GM10248 (cell line): ENCODE measurements at regions not wholly inside any gene's neighbourhood (a gene's known extent, or its start where the extent isn't known, plus 50 kb on each side); places are given as distances from the start of the nearest gene placed in this dataset.

Source experiments
- CTCF ChIA-PET: fragments of 300-600 bp; sonication (Branson Sonifier 250); formaldehyde crosslinking; extraction: SDS; loops from one replicate; lab custom pipeline; 2021; ENCODE audit warnings: antibody characterized with exemption; lab: Yijun Ruan, JAX
- POLR2A ChIA-PET: fragments of 350-650 bp; sonication (Branson Sonifier 250); formaldehyde crosslinking; extraction: SDS; loops from one replicate; lab custom pipeline; 2020; ENCODE audit warnings: antibody characterized with exemption; lab: Yijun Ruan, JAX
- DNase-seq: peaks from one replicate; pipeline ENCODE4 v3.0.0; 2012; ENCODE audit errors: extremely low spot score
- CTCF ChIP-seq: IDR thresholded peaks from 2 replicates; pipeline ENCODE4 v1.5.1; 2012; ENCODE audit warnings: mild to moderate bottlenecking, low read depth; ENCODE audit errors: extremely low read depth, missing control alignments, control extremely low read depth

- TF ChIP-seq CTCF: no peak
- DNase-seq: no peak
- POLR2A ChIA-PET: no interaction called here
- CTCF ChIA-PET: no interaction called here
These were observed 68.6 kb downstream of the TMEM30B start for GRCh38 chr14:61212546-61212945.

GRCh38 chr14:61211476-61212255 is 69.5 kb downstream of the TMEM30B start:
- ChIA-PET POLR2A (no interaction called here), CTCF (no interaction called here)
- TF ChIP-seq CTCF: no peak
- DNase-seq: no peak

- TF ChIP-seq CTCF: no peak
- CTCF ChIA-PET: interaction anchor here (1.9 kb wide), 1 partner anchor 15 kb away, joined by 5 read pairs; no protein-coding TSS in a partner anchor
- no peak for DNase-seq
- POLR2A ChIA-PET: no interaction called here
These were observed 77.9 kb downstream of the TMEM30B start for GRCh38 chr14:61203081-61203753.

- no peak for TF ChIP-seq CTCF
- DNase-seq: no peak
- CTCF ChIA-PET: no interaction called here
- POLR2A ChIA-PET: no interaction called here
These were observed 79.0 kb downstream of the TMEM30B start for GRCh38 chr14:61202124-61202523.

GRCh38 chr14:61201171-61201570 is 80.0 kb downstream of the TMEM30B start:
- no peak for TF ChIP-seq CTCF
- CTCF ChIA-PET: no interaction called here
- POLR2A ChIA-PET: no interaction called here
- DNase-seq: no peak

GRCh38 chr14:61197416-61197815 is 83.7 kb downstream of the TMEM30B start:
- DNase-seq: no peak
- CTCF ChIA-PET: no interaction called here
- POLR2A ChIA-PET: no interaction called here
- no peak for TF ChIP-seq CTCF
